NCI-H748 (cell line): ENCODE measurements at regions not wholly inside any gene's neighbourhood (a gene's known extent, or its start where the extent isn't known, plus 50 kb on each side); places are given as distances from the start of the nearest gene placed in this dataset.

Experiments
- DNase-seq: peaks from one replicate; lab custom pipeline; 2025; ENCODE audit not compliant: unreplicated experiment; lab: John Stamatoyannopoulos, UW

- no peak for DNase-seq
Observed at GRCh38 chr7:110095372-110096052, 995.4 kb upstream of the LRRN3 start.

DNA sequence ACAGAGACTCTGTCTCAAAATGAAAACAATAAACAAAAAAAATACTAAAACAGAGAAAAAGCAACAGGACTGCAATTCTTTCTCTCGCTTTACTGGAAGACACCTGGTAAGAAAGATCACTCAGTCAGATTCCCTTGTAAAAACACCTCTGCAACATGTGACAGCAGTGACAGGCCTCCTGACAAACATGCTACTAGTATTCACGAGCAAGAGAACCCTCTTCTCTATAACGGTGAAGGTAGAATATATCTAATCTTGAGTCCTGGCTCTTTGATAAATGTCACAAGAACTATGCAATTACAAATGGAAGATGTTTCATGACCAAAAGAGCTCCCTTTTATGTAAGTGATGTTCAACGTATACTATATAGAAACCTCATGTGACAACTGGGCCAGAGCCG is 986.7 kb upstream of the LRRN3 start:
- no peak for DNase-seq

GRCh38 chr7:110105307-110105706 is 985.6 kb upstream of the LRRN3 start:
- DNase-seq = peak; percentile 97

GRCh38 chr7:110105840-110106239 is 985.1 kb upstream of the LRRN3 start:
- no peak for DNase-seq

DNA sequence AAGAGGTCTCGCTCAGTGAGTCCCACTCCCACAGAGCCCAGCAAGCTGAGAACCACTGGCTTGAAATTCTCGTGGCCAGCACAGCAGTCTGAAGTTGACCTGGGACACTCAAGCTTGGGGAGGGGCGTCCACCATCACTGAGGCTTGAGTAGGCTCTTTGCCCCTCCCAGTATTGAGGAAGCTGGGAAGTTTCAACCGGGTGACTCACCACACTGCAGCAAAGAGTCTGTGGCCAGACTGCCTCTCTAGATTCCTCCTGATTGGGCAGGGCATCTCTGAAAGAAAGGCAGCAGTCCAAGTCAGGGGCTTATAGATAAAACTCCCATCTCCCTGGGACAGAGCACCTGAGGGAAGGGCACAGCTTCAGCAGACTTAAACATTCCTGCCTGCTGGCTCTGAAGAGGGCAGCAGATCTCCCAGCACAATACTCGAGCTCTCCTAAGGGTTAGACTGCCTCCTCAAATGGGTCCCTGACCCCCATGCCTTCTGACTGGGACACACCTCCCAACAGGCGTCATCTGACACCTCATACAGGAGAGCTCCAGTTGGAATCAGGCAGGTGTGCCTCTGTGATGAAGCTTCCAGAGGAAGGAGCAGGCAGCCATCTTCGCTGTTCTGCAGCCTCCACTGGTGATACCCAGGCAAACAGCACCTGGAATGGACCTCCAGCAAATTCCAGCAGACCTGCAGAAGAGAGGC is 970.9 kb upstream of the LRRN3 start:
- peak; percentile 33 for DNase-seq

DNA sequence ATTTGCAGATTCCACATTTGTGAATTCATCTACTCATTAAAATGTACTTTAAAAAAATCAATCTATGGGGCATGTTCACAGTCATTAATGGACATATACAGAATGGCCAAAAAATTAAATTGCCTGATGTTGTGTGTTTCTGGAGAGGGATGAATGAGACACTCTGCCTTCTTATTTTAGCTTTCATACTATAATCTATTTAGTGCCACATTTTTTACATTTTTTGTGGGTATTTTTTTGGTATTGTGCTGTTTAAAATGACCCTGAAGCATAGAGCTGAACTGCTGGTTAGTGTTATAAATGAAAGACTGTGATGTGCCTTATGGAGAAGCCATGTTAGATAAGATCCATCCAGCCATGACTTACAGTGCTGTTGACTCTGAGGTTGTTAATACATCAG is 961.8 kb upstream of the LRRN3 start:
- DNase-seq = no peak

GRCh38 chr7:110130669-110131068 is 960.3 kb upstream of the LRRN3 start:
- DNase-seq = peak; percentile 81

DNA sequence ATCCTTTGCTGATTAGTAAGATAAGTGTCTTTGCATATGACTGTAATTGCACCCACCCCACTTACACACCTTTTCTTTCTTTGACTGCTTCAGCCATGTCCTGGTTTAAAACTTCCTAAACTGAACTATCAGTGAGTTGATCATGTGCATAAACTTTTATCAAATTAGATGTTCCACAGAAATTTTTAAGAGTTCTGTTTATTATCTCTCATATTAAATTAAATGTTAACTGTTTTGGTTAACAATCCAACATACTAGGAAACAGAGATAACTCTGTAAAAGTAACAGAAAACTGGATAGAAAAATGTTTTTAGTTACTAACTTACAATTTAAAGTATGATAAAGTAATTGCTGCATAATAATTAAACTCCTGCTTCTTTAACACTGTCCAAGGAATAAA is 959.6 kb upstream of the LRRN3 start:
- no peak for DNase-seq

DNA sequence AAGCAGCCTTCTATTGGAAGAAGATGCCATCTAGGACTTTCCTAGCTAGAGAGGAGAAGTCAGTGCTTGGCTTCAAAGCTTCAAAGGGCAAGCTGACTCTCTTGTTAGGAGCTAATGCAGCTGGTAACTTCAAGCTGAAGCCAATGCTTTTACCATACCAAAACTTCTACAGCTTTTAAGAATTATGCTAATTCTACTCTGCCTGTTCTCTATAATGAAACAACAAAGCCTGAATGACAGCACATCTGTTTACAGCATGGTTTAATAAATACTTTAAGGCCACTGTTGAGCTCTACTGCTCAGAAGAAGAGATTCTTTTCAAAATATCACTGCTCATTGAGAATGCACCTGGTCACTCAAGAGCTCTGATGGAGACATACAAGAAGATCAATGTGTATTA is 951.9 kb upstream of the LRRN3 start:
- DNase-seq = no peak

DNA sequence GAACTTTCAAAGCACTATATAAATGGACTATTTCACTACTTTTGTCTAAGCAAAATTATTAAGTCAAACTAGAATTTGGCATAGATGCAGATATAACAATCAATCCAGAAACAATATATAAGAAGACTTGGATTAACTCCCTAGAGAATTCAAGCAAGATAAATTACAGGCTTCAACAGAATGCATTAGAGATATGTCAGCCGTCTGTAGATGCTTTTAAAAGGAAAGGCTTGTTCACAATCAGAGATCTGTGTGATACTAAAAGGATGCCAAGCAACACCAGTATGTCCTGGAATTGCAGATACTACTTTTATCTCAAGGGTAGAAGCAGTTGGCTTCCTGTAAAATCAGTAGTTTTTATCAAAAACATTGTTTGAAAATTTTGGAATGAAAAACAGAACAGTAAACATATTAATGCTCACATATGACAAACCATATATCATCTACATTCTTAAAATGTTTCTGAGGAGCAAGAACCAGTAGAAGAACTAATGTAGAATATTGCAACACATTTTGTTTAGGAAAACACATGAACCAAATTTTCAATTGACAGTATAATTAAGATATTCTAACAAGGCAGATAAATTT is 947.9 kb upstream of the LRRN3 start:
- DNase-seq = no peak

GRCh38 chr7:110144599-110144998 is 946.3 kb upstream of the LRRN3 start:
- no peak for DNase-seq

GRCh38 chr7:110148054-110148453 is 942.9 kb upstream of the LRRN3 start:
- peak; percentile 32 for DNase-seq

- no peak for DNase-seq
Observed at GRCh38 chr7:110153222-110153621, 937.7 kb upstream of the LRRN3 start.

GRCh38 chr7:110156511-110156910 is 934.4 kb upstream of the LRRN3 start:
- DNase-seq = no peak

DNA sequence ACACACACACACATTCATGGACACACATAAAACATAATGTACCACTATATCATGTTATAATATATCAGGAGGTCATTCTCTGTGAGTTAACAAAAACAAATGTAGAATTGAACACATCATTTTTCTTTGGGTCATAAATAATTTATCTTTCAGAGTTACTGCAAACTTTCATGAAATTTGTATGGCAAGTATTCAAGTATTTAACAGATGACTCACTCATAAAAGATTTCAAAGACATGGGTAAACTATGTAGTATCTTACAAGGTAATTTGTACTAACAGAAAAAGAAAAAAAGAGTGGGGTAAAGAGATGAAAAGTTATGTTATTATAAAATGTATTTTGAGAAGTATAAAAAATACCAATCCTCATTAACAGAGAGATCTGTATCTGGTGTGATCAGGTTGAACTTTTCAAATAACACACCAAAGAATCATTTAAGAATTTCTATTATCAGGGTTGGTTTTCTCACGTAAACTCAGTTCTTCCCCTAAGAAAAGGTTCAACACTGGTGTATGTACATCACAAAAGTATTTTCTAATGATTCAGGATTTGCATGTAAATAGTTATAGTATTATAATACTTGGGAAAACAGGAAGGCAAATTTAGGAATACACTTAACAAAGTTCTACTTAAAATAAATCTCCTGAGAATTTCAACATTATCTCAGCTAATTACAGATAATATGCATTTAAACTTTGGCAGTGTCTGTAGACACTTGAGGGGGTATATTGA is 933.1 kb upstream of the LRRN3 start:
- DNase-seq = no peak

DNA sequence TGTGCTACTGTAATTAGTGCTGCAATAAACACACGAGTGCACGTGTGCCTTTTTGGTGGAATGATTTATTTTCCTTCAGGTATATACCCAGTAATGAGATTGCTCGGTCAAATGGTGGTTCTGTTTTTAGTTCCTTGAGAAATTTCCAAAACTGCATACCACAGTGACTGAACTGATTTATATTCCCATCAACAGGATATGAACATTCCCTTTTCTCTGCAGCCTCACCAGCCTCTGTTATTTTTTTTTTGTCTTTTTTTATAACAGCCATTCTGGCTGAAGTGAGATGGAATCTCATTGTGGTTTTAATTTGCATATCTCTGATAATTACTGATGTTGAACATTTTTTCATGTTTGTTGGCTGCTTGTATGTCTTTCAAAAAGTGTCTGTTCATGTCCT is 922.9 kb upstream of the LRRN3 start:
- DNase-seq = no peak

GRCh38 chr7:110170841-110171240 is 920.1 kb upstream of the LRRN3 start:
- peak; percentile 59 for DNase-seq

DNA sequence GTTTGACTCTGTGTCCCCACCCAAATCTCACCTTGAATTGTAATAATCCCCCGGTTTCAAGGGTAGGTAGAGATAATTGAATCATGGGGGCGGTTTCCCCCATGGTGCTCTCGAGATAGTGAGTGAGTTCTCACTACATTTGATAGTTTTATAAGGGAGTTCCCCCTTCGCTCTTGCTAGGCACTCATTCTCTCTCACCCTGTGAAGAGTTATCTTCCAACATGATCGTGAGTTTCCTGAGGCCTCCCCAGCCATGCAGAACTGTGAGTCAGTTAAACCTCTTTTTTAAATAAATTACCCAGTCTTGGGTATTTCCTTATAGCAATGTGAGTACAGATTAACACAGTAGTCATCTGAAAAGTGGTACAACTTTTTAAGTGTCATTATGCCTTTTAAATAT is 913.5 kb upstream of the LRRN3 start:
- no peak for DNase-seq

GRCh38 chr7:110179037-110179436 is 911.9 kb upstream of the LRRN3 start:
- DNase-seq = no peak

- no peak for DNase-seq
Observed at GRCh38 chr7:110181768-110182167, 909.2 kb upstream of the LRRN3 start.

DNA sequence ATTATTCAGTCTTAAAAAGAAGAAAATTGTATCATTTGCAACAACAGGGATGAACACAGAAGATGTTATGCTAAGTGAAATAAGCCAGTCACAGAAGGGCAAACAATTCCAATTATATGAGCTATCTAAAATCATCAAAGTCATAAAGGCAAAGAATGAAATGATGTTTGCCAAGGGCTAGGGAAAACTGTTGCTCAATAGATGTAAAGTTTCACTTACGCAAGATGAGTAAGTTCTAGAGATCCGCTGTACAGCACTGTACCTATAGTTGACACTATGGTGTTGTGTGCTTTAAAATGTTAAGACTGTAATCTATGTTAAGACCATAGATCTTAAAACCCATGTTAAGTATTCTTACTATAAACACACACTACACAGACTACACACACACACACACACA is 904.6 kb upstream of the LRRN3 start:
- no peak for DNase-seq
